GM13976 (cell line): ENCODE measurements at regions not wholly inside any gene's neighbourhood (a gene's known extent, or its start where the extent isn't known, plus 50 kb on each side); places are given as distances from the start of the nearest gene placed in this dataset.

Source experiments
- DNase-seq: peaks from one replicate; pipeline ENCODE4 v3.0.0; 2012; ENCODE audit warnings: low spot score
- in situ Hi-C: fragments of 300-500 bp; cut with MboI; formaldehyde crosslinking; loops from one replicate; pipeline ENCODE4 v1.12.0; 2022; ENCODE audit warnings: low sequenced_read_pairs, mixed read lengths, inconsistent platforms; ENCODE audit not compliant: unreplicated experiment
- TF ChIP-seq, protein P1 (sequence below): IDR thresholded peaks from 2 replicates; pipeline ENCODE4 v1.5.1; 2012; ENCODE audit warnings: borderline replicate concordance, mild to moderate bottlenecking; ENCODE audit not compliant: insufficient read depth; ENCODE audit errors: extremely low read depth, missing control alignments, control extremely low read depth

GRCh38 chr6:21891080-21891479 is 297.5 kb downstream of the SOX4 start:
- TF ChIP-seq, protein P1, sequence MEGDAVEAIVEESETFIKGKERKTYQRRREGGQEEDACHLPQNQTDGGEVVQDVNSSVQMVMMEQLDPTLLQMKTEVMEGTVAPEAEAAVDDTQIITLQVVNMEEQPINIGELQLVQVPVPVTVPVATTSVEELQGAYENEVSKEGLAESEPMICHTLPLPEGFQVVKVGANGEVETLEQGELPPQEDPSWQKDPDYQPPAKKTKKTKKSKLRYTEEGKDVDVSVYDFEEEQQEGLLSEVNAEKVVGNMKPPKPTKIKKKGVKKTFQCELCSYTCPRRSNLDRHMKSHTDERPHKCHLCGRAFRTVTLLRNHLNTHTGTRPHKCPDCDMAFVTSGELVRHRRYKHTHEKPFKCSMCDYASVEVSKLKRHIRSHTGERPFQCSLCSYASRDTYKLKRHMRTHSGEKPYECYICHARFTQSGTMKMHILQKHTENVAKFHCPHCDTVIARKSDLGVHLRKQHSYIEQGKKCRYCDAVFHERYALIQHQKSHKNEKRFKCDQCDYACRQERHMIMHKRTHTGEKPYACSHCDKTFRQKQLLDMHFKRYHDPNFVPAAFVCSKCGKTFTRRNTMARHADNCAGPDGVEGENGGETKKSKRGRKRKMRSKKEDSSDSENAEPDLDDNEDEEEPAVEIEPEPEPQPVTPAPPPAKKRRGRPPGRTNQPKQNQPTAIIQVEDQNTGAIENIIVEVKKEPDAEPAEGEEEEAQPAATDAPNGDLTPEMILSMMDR: no peak
- DNase-seq: no peak
- in situ Hi-C loops: no loop called here

DNA sequence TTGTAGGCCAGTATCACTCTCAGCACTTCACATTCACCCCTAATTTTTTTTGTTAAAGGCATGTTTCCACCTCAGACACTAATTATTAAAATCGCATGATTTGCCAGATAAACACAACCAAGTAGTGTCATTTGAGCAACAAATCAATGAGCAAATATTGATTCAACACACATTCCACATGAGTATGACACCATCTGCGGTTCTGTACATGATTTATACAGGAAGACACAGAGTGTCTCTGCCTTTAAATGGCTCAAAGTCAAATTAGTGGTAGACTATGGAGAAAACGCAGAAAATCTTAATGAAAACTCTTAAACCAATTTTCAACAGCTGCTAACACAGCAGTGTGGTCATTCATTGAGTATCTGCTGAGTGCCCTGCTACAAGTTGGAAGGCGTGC is 300.2 kb downstream of the SOX4 start:
- TF ChIP-seq, protein P1: no peak
- in situ Hi-C loops: no loop called here

GRCh38 chr6:21895555-21895954 is 302.0 kb downstream of the SOX4 start:
- in situ Hi-C loops: no loop called here
- DNase-seq: no peak
- TF ChIP-seq, protein P1: no peak

More for the DNA sequence above, 300.2 kb downstream of the SOX4 start:
- DNase-seq: no peak

DNA sequence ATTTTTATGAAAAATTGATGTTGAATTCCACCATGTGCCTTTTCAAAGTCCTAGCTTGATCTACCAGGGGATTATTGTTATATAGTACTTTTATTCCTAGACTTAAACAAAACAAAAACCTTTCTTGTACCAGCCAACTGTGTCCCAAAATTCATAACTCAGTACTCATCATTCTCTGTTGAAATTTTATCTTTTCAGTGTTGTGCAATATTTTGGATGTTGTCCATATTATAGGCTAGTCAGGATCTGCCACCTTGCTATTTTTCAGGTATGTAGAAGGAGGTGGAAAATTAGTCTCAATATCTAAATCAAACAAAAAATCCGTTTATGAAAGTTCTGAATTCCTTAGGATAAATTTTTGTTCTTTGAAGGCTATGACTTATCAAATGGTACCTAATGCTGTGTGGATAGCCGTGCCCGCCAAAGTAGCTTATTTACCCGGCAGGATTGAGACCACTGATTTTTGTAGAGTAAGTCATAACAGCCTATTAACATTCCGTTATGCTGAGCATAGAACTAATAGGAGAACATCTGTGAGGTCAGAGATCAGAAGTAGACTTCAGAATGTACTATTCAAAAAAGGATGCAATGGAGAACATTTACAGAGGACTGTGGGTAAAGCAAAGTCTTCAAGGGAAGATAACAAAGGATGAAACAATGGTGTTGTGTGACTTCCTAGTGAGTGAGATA is 304.7 kb downstream of the SOX4 start:
- in situ Hi-C loops: no loop called here
- no peak for DNase-seq

GRCh38 chr6:21899708-21900107 is 306.2 kb downstream of the SOX4 start:
- TF ChIP-seq, protein P1: no peak
- no peak for DNase-seq
- in situ Hi-C loops: no loop called here

More for the DNA sequence above, 304.7 kb downstream of the SOX4 start:
- TF ChIP-seq, protein P1: no peak

DNA sequence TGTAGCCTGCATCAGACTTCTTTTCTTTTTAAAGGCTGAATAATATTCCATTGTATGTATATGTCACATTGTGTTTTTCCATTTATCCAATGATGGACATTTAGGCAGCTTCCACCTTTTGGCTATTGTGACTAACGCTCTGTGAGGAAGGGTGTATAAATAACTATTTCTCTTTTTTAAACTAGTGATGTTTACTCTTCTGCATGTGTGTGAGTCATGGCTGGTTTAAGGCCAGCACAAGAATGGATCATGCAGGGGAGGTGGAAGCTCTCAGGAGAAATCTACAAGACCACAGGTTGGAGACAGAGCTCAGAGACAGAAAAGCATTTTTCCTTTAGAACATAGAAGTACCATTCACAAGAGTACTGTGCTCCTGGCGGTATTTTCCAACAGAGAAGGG is 307.2 kb downstream of the SOX4 start:
- TF ChIP-seq, protein P1: no peak
- in situ Hi-C loops: no loop called here
- no peak for DNase-seq
